WI38 (cell line): ENCODE measurements at regions not wholly inside any gene's neighbourhood (a gene's known extent, or its start where the extent isn't known, plus 50 kb on each side); places are given as distances from the start of the nearest gene placed in this dataset.
"Not testable (repeated sequence)": the region's sequence is repeated elsewhere in the genome, so short reads cannot be mapped to it uniquely, and the experiment has no call there.

Source experiments
- H3K4me3 ChIP-seq: 2 replicates; pipeline ENCODE4 v1.5.1; 2011; ENCODE audit warnings: low read depth, mild to moderate bottlenecking, control low read depth, low read length
- CTCF ChIP-seq: IDR thresholded peaks from 2 replicates; pipeline ENCODE4 v1.5.1; 2012; ENCODE audit warnings: low read depth, mild to moderate bottlenecking, control low read depth, low read length

DNA sequence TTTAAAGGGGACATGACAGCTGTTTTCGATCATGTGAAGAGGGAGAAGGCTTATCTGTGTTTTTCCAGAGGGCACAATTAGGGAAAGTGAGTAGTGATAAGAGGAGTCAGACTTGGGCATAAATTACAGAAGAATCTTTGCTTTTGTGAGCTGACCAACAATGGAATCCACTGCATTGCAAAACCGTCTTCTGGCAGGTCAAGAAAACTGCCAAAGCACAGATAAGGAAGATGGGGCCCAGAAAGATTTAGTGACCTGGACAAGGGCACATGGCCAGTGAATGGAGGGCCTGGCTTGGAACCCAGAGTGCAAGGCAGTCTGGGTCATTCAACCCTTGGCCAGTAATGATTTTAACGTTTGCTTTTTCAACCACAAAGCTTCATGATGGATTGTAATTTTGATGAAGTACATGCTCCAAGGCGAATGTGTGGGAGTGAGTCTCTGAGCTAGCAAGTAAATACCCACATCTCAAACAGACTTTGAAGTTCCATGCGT, 153.2 kb upstream of the MAST4 start:
- no peak overlapping the region for H3K4me3 ChIP-seq
- TF ChIP-seq CTCF: no peak

DNA sequence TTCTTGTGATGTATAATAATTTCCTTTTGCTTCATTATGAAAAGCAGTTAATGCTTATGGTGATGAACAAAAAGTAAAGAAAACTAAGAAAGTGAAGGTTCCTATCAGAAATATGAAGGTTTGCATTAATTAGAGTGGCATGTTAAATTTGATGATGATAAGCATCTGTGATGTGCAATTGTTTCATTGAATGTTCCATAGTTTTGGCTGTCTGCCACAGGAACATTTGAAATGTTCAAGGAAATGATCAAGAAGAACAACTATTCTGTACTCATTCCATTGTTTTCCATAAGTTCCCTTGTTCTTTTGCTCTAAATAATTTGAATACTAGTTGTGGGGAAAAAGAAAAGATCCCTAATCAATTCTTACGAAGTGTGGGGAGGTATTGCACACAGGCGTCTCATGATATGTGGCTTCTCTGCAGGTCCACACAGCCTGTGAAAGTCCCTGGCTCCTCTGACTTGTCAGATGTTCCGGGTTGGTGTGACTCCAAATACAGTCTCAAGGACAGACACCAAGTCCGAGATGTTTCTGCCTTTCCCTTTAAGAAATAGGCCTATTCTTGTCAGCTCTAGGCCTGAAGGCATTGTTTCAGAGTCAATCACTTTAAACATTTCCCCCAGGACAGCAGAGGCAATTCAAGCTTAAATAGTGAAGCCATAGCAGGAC, 152.6 kb upstream of the MAST4 start:
- H3K4me3 ChIP-seq: no peak overlapping the region
- no peak for TF ChIP-seq CTCF

- not testable (repeated sequence) for H3K4me3 ChIP-seq
Measured at GRCh38 chr5:66448070-66448469, 148.1 kb upstream of the MAST4 start.

DNA sequence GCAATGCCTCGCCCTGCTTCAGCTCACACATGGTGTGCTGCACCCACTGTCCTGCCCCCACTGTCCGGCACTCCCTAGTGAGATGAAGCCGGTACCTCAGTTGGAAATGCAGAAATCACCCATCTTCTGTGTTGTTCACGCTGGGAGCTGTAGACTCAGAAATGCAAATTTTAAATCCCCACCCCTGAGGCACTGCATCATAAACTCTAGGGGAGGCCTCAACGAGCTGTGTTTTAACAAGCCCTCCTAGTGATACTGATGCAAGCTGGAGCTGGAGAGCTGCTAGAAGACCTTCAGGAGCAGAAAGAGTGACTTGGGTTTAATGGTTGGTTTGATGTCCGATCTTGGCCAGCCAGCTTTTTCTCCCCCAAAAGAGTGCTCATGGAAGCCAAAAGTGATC, 146.0 kb upstream of the MAST4 start:
- no peak for TF ChIP-seq CTCF
- no peak overlapping the region for H3K4me3 ChIP-seq

DNA sequence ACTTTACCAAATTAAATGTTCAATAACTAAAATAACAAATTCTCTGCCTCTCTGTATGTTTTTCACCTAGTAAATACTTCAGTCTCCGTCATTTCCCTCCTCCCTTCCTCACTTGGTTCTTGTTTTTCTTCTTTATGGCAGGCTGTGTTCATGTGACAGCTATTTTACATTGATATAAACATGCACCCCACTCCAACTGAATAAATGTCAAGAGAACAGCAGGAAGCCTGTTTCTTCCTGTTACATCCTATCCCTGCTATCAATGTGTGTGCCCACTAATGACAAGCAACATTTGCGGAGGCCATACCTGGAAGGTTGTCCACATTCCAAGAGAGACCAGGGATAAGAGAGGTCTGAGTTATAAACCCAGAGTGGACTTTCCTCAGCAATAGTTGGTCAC, 145.2 kb upstream of the MAST4 start:
- no peak for TF ChIP-seq CTCF
- no peak overlapping the region for H3K4me3 ChIP-seq

- no peak for TF ChIP-seq CTCF
- no peak overlapping the region for H3K4me3 ChIP-seq
Measured at GRCh38 chr5:66452109-66452508, 144.1 kb upstream of the MAST4 start.

DNA sequence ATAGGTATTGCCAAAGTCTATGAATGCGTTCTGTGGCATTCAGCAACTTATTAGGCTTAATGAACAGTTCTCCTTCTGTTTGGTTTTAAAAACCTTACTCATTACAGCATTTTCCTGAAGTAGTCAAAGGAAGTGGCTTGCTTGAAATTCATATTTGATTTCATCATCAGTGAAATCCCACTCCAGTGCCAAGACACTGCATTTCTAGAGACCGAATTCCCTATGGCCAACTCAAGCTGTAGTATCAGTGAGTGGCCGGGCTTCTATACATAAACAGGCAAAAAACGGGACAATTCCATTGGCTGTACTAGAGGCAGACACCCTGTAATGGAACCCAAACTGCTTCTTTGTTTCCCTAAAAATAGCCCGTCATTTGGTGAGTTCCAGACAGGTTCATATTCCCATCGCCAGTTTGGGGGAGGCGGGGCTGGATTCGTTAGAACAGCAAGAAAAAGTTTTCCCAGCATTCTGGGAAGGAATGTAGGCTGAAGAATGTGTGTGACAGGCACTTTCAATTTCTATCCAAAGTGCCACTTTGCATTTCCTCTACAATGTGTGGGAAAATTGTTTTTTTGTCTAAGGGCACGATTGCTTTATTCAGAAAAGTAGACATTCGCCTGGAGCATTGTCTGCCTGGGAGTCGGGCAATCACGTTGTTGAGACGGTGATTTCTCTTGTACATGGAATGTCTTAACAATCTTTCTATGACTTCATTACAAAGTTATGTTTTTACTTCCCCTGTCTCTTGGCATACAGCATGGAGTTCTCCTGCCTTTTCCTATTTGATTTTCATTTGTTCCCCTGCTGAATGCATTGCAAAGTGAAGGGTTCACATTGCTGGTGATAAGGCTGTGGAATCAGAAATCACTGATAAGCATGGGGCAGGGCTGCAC, 141.8 kb upstream of the MAST4 start:
- TF ChIP-seq CTCF: no peak
- no peak overlapping the region for H3K4me3 ChIP-seq
